ENCODE measurements at regions not wholly inside any gene's neighbourhood (a gene's known extent, or its start where the extent isn't known, plus 50 kb on each side); places are given as distances from the start of the nearest gene placed in this dataset.

GRCh38 chr7:155378959-155379871 is 78.7 kb upstream of the EN2 start:
- Histone ChIP-seq H3K27me3 (ENCODE audit: low read depth) (peaks cover 100% of the 10 kb centered on the region), H3K4me1 (peaks cover 48% of the 10 kb centered on the region), H3K4me3 (no peak overlapping the region), H3K27ac (no peak overlapping the region), H3K36me3 (no peaks in the 10 kb centered on the region), H3K9me3 (no peaks in the 10 kb centered on the region)
- ATAC-seq: no peak
- intact Hi-C loops (cut with DNase I): no loop called here
- TF ChIP-seq CTCF (IDR thresholded peaks at IDR 0.05): no peak
- no peak for DNase-seq

- Histone ChIP-seq H3K9me3 (no peaks in the 10 kb centered on the region), H3K27ac (no peak overlapping the region), H3K4me1 (peaks cover 37% of the 10 kb centered on the region), H3K27me3 (ENCODE audit: low read depth) (peaks cover 99% of the 10 kb centered on the region), H3K4me3 (no peak overlapping the region), H3K36me3 (no peaks in the 10 kb centered on the region)
- peak; percentile 81 to 90 for ATAC-seq
- intact Hi-C loops (cut with DNase I): no loop called here
- peak; percentile 70 for TF ChIP-seq CTCF (IDR thresholded peaks at IDR 0.05)
- peak; percentile 77 for DNase-seq
Measured at GRCh38 chr7:155380221-155380861, 77.6 kb upstream of the EN2 start.

- Histone ChIP-seq H3K9me3 (no peaks in the 10 kb centered on the region), H3K4me3 (peak overlapping the region; percentile 26), H3K4me1 (peaks cover 30% of the 10 kb centered on the region), H3K36me3 (no peaks in the 10 kb centered on the region), H3K27me3 (ENCODE audit: low read depth) (peaks cover 99% of the 10 kb centered on the region), H3K27ac (no peak overlapping the region)
- intact Hi-C loops (cut with DNase I): no loop called here
- TF ChIP-seq CTCF (IDR thresholded peaks at IDR 0.05): no peak
- ATAC-seq (peak; percentile 6 to 23), DNase-seq (no peak)
Measured at GRCh38 chr7:155380976-155381851, 76.7 kb upstream of the EN2 start.

- Histone ChIP-seq H3K36me3 (no peaks in the 10 kb centered on the region), H3K9me3 (no peaks in the 10 kb centered on the region), H3K27me3 (ENCODE audit: low read depth) (peaks cover 99% of the 10 kb centered on the region), H3K4me3 (peak overlapping the region; percentile 26), H3K4me1 (peaks cover 30% of the 10 kb centered on the region), H3K27ac (no peak overlapping the region)
- DNase-seq (no peak), ATAC-seq (peak; percentile 3 to 16)
- intact Hi-C loops (cut with DNase I): no loop called here
- TF ChIP-seq CTCF (IDR thresholded peaks at IDR 0.05): no peak
Measured at GRCh38 chr7:155381852-155382801, 75.8 kb upstream of the EN2 start.

Measured in lower lobe of right lung (tissue), 2 donors.